NCI-H2227 (cell line): ENCODE measurements at regions not wholly inside any gene's neighbourhood (a gene's known extent, or its start where the extent isn't known, plus 50 kb on each side); places are given as distances from the start of the nearest gene placed in this dataset.

Experiments used
- DNase-seq: peaks from one replicate; lab custom pipeline; 2025; ENCODE audit not compliant: unreplicated experiment; lab: John Stamatoyannopoulos, UW

- DNase-seq = no peak
Measured at GRCh38 chr2:239883326-239884050, 141.7 kb downstream of the NDUFA10 start.

GRCh38 chr2:239882781-239883180 lies 142.4 kb downstream of the NDUFA10 start:
- no peak for DNase-seq

- DNase-seq = no peak
Measured at GRCh38 chr2:239882331-239882732, 142.8 kb downstream of the NDUFA10 start.

GRCh38 chr2:239881561-239882320 lies 143.4 kb downstream of the NDUFA10 start:
- no peak for DNase-seq

- no peak for DNase-seq
Measured at GRCh38 chr2:239881031-239881471, 144.1 kb downstream of the NDUFA10 start.

GRCh38 chr2:239880396-239880795 lies 144.7 kb downstream of the NDUFA10 start:
- DNase-seq = no peak

GRCh38 chr2:239879423-239880084 lies 145.6 kb downstream of the NDUFA10 start:
- no peak for DNase-seq

- no peak for DNase-seq
Measured at GRCh38 chr2:239878686-239879085, 146.5 kb downstream of the NDUFA10 start.

GRCh38 chr2:239876948-239877289 lies 148.2 kb downstream of the NDUFA10 start:
- DNase-seq = no peak

- no peak for DNase-seq
Measured at GRCh38 chr2:239876271-239876947, 148.7 kb downstream of the NDUFA10 start.

GRCh38 chr2:239874636-239875356 lies 150.3 kb downstream of the NDUFA10 start:
- DNase-seq = no peak

GRCh38 chr2:239873656-239874635 lies 151.2 kb downstream of the NDUFA10 start:
- DNase-seq = no peak

GRCh38 chr2:239871481-239872435 lies 153.4 kb downstream of the NDUFA10 start:
- DNase-seq = no peak

GRCh38 chr2:239870863-239871262 lies 154.3 kb downstream of the NDUFA10 start:
- no peak for DNase-seq

GRCh38 chr2:239870276-239870675 lies 154.9 kb downstream of the NDUFA10 start:
- DNase-seq = no peak

GRCh38 chr2:239869272-239870155 lies 155.6 kb downstream of the NDUFA10 start:
- DNase-seq = no peak

GRCh38 chr2:239868556-239869181 lies 156.5 kb downstream of the NDUFA10 start:
- no peak for DNase-seq
